ENCODE measurements at regions not wholly inside any gene's neighbourhood (a gene's known extent, or its start where the extent isn't known, plus 50 kb on each side); places are given as distances from the start of the nearest gene placed in this dataset.

DNA sequence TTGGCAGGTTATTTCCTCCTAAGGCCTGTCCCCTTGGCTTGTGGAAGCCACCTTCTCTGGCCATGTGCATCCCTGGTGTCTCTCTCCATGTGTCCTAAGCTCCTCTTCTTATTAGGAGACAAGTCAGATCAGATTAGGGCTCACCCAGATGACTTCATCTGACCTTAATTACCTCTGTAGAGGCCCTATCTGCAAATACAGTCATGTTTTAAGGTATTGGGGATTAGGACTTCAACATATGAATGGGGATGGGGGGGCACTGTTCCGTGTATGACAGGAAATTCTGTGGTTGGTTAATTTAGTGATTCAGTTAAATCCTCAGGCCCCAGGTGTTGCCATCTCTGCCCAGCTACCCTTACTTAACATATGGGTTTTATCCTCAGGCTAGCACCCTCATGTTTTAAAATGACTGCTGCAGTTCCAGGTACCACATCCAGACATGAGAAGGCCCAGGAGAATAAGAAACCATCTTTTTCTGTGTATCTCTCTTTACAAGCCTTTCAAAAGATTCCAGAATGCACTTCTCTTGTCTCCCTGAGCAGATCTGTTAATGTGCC lies 51.9 kb upstream of the RAI14 start:
- no peak for DNase-seq

DNA sequence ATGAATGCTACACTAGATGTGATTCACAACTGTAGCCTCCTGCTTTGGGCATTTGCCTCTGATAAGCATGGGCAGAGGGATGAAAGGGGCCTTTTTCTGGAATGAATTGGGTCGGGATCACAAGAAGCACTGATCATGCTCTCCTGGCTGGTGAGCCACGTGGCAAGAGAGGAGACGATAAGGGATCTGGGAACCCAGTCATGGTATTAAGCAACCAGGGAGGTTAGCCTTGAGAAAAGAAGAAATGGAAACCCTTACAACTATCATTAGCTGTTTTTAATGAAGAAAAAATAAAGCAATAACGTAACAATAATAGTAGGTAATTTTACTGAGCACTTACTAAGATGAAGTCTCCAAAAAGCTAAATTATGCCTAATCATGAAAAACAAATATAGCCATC lies 50.0 kb upstream of the RAI14 start:
- DNase-seq, result no peak

All from RPMI8226 (cell line).